ENCODE measurements at regions not wholly inside any gene's neighbourhood (a gene's known extent, or its start where the extent isn't known, plus 50 kb on each side); places are given as distances from the start of the nearest gene placed in this dataset.

DNA sequence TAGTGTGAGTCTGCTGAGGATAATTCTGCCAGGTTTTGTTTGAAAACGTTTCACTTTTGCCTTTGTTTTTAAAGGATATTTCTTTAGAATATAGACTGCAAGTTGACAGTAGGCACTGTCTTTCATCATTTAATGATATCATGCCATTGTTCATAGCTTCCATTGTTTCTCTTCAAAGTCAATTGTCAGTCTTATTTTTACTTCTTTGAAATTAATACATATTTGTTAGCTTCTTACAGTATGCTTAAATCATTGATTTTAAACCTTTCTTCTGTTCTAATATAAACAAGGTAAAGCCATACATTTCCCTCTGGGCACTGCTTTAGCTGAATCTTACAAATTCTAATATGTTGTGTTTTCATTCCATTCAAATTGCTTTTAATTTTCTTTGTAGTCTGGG is 62.3 kb upstream of the PARVA start:
- DNase-seq (ENCODE audit: low spot score): no peak

DNA sequence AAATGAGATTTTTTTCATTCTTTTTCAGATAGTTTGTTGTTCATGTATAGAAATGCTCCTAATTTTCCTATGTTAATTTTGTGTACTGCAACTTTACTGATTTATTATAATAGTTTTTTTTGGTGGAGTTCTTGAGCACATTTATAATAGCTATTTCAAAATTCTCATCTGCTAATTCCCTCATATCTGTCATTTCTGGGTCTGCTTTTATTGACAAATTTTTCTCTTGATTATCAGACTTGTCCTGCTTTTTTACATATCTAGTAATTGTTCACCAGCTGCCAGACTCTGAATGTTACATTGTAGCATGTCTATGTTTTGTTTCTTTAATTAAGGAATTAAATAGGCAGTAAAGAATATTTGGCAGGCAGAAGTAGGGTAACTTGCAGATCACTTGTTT is 60.9 kb upstream of the PARVA start:
- no peak for DNase-seq (ENCODE audit: low spot score)

DNA sequence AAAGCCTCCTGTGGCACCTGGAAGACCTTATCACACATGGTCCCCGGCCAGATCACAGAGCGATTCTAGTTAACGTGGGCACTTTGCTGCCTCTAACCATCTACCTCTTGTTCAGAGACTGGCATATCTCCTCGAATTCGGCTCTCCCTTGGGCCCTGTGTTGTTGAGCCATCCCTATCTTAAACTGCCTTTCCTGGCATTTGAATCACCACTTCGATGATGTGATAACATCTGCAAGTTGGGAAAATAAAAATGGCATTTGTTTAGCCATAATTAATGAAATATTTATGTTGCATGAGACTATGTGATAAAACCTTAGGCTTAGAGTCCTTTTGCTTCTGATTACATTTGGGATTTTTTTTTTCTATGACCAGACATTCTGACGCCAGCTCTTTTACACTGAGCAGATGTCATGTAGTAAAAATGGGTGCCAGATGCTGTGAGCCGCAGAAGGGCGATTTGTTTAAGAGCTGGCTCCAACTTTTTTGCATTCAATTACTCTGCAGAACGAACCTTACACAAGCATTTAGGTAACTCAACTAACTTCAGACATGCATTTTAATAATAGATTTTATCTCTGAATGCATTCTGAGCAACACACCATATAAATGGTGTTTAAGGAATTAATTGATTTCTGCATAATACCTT is 58.5 kb upstream of the PARVA start:
- peak; percentile 58 for DNase-seq (ENCODE audit: low spot score)

DNA sequence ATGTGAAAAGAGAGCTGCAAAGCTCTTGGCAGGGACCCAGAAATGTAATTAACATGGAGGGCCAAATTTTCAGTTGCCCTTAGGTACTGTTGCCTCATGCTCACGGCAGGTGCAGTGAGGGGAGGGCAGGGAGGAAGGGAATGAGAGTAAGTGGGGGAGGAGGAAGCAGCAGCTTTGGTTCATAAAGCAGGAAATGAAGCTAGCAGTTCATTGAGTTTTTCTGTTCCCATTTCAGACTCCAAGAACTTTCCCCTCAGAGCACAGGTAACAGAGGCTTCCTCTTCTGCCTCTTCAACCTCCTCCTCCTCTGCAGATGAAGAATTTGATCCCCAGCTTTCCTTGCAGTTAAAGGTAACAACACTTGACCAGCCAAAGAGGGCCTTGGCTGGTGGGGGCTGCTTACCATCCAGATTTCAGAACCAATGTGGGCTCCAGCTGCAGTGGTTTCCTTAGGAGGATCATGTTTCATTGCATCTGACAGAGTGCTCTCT is 57.9 kb upstream of the PARVA start:
- no peak for DNase-seq (ENCODE audit: low spot score)

DNA sequence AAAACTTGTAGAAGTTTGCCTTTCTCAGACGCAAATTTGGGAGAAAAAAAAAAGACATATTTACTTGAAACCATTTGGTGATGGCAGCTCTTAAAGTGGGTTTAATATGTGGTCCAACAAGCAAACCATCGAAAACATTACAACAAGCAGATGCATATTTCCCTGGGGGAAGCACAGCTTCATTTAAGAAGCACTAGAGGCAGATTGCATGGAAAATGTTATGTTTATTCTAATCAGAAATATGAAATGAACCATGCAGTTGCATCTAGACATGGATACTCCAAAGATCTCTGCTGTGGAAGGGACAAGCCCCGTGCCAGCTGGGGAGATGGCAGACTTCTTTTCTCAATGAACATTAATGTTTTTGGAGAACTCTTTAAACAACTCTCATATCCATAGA is 57.4 kb upstream of the PARVA start:
- no peak for DNase-seq (ENCODE audit: low spot score)

DNA sequence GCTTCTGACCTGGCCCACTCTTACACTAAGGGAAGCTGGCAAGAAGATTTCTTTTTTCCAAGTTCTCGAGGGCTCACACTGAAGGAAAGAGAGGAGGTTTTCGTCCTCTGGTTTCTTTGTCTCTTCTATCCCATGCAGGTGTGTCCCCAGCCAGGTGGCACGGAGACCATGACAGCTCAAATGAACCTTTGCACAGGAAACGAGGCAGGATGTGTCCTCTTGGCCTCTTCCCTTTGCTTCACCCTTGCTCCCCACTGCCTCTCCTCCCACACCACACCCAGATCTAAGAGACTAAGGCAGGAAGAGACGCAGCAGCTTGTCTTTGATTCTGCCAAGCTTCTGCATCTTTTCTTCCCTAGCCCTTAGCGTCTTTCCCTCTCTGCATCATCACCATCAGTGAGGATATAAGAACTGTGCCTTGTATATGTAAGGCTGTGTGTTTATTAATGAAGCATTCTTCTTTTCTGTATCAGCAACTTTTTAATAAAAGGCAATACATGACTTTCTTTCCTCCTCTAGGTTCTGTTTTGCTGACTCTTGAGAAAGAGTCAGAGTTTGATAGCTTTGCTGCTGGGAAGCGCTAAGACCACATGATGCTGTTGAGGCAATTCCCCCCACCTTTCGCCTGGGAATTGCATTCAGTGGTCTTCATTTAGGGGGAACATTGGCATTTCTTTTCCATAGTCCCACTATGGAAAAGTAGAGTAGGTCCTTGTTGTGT is 56.0 kb upstream of the PARVA start:
- DNase-seq (ENCODE audit: low spot score): no peak

DNA sequence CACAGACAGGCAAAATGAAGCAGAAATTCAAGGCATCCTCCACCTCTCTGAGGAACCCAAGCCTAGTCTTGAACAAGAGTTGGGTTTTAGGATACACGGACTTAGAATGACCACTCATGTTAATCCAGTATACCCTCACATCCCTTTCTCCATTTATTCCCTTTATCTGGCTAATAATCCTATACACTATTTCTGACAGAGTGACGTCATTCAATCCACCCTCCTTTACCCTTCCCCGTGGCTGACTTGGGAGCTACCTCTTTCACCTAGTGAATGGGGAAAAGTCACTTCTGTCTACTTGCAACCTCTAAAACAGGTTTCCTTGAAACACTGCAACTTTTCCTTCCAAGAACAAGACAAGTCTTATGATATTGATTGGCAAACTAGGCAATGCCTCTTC is 52.8 kb upstream of the PARVA start:
- DNase-seq (ENCODE audit: low spot score): no peak

Measured in AG20443 (cell line).